ENCODE measurements at regions not wholly inside any gene's neighbourhood (a gene's known extent, or its start where the extent isn't known, plus 50 kb on each side); places are given as distances from the start of the nearest gene placed in this dataset.

DNA sequence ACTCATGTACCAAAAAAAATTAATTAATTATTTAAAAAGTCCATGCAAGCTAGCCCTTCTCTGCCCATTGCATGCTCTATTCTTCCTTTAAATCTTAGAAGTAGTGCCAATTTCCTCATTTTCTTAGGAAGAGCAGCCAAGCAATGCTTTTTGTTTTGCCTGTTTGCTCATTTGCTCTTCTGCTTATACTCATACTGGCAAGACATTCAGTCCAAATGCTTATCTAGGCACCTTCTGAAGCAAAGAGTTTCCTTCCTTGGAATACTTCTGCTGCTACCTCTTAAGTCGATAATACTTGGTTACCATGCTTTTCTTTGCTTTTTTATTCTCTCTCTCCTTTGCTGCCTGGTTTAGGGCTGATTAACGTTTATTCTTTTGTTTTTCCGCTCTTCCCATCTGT, 1318.3 kb downstream of the AACS start:
- no peaks in the 10 kb centered on the region for H3K27me3 Mint-ChIP-seq
- H3K9me3 Mint-ChIP-seq (ENCODE audit: low read depth) = peaks cover 16% of the 10 kb centered on the region
- H3K4me3 Mint-ChIP-seq = no peak overlapping the region
- no peaks in the 10 kb centered on the region for H3K36me3 Mint-ChIP-seq
- no peak overlapping the region for H3K27ac Mint-ChIP-seq
- no peaks in the 10 kb centered on the region for H3K4me1 Mint-ChIP-seq (ENCODE audit: low read depth)

DNA sequence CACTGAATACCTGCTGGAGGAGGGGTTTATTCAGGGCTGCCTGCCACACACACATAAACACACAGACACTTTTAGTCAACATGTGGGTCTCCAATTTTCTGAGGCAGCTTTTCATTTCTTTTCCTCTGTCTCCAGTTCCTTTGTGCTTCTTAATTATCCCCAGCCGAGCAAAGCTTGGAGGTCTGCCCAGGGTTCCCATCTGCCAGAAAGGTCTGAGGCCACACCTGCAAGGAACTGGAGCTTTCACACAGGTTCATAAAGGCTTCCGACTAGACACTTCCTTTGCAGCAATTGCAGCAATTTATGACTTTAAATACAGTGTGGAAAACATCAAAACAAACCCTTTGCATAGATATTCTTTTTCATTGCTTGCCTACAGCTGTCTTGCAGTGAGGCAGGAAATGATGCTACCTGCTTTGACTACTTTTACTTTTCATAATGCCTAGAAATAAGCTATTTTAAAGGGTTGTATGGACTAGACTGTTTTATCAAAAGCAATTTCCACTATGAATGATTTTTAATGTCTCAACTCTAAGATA, 1318.9 kb downstream of the AACS start:
- Mint-ChIP-seq H3K4me3 (no peak overlapping the region), H3K4me1 (ENCODE audit: low read depth) (no peaks in the 10 kb centered on the region), H3K27me3 (no peaks in the 10 kb centered on the region), H3K27ac (no peak overlapping the region), H3K9me3 (ENCODE audit: low read depth) (peaks cover 16% of the 10 kb centered on the region), H3K36me3 (no peaks in the 10 kb centered on the region)

DNA sequence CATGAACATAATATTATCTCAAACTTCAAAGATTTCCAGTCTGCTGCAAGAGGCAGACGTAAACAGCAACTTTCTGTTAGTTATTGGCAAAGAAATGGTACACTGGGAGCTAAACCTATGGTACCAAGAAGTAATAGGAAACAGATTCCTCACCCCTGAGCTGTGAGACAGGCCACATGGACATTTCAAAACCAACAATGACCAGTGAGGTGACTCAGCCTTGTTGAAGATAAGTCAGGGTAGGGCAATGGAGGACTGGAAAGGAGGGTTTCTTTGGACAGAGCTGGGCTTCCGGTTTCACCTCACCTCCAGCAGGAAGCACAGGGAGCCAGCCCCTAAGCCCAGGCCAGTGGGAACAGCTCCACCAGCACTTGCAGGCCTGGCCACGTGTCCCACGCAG, 1320.5 kb downstream of the AACS start:
- Mint-ChIP-seq H3K4me3 (no peak overlapping the region), H3K27me3 (no peaks in the 10 kb centered on the region), H3K9me3 (ENCODE audit: low read depth) (peaks cover 16% of the 10 kb centered on the region), H3K4me1 (ENCODE audit: low read depth) (no peaks in the 10 kb centered on the region), H3K36me3 (no peaks in the 10 kb centered on the region), H3K27ac (no peak overlapping the region)

DNA sequence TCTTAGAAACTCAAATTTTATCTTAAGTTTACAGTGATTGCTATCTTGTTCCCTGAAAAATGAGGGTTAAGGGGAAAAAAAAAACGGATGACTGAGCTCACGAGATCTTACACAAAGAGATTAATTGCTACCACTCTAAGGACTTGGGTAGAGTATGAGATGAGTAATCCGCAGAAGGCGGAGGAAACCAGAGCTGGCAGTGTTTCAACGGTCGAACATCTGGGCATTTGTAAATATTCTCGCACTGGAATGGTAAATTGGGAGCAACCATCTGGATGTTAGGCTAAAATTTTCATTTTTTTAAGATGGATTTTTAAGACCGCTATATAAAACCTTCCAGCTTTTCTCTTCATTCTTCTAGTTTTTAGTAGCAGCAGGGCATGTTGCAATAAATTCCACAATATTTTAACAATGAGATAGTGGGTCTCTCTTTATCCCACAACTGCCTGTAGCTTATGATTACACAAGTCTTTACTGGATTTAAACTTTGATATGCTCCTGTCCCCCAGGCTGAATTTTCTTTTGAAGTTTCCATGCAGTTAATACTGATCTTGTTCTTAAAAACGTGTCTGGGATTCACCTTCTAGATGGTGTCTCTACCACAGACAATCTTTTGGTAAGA, 1324.1 kb downstream of the AACS start:
- no peaks in the 10 kb centered on the region for H3K4me1 Mint-ChIP-seq (ENCODE audit: low read depth)
- no peaks in the 10 kb centered on the region for H3K9me3 Mint-ChIP-seq (ENCODE audit: low read depth)
- H3K27me3 Mint-ChIP-seq = no peaks in the 10 kb centered on the region
- no peak overlapping the region for H3K27ac Mint-ChIP-seq
- H3K4me3 Mint-ChIP-seq = no peak overlapping the region
- H3K36me3 Mint-ChIP-seq = no peaks in the 10 kb centered on the region

DNA sequence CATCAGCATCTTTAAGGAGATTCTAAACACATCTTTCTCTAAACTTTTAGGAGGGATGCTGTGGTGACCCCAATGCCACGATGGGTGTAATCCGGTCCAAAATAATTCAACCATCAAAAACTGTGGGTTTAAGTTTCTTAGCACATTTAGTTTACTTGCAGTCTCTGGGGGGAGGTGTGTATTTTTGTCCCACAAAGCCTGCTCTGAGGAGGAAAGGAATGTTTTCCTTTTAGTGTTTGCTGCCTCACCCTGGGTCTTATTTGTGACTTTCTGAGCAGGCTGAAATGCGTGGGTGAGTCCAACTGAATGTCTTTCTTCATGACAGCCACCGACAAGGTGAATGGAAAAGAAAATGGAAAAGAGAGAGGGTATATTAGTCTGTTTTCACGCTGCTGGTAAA, 1324.7 kb downstream of the AACS start:
- Mint-ChIP-seq H3K4me3 (no peak overlapping the region), H3K36me3 (no peaks in the 10 kb centered on the region), H3K4me1 (ENCODE audit: low read depth) (no peaks in the 10 kb centered on the region), H3K27me3 (no peaks in the 10 kb centered on the region), H3K27ac (no peak overlapping the region), H3K9me3 (ENCODE audit: low read depth) (no peaks in the 10 kb centered on the region)

DNA sequence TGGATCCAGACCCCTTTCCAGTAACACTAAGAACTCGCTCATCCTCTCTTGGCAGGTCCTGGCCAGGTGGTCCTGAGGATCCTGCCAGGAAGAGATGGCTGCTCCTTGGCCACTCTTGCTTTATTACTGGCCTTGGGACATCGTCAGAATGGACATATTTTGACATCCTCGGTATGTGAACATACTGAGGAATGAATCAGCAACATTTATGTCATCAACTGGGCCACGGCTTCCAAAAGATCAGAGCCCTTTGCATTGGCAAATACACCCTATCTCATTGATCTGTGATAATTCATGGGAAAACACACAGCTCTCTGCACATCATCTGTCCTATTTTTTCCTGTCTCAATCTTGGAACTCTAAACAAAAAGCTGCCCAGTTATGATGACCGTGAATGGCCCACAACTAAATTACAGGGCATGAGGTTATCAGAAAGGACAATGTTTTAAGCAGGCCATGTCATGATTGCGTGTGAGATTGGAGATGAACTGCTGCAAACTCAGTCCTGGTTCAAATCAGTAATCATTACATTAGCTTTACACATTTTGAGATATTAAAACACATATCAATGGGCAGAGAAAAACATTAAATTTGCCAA, 1325.8 kb downstream of the AACS start:
- Mint-ChIP-seq H3K27ac (no peak overlapping the region), H3K27me3 (no peaks in the 10 kb centered on the region), H3K9me3 (ENCODE audit: low read depth) (no peaks in the 10 kb centered on the region), H3K36me3 (no peaks in the 10 kb centered on the region), H3K4me3 (no peak overlapping the region), H3K4me1 (ENCODE audit: low read depth) (no peaks in the 10 kb centered on the region)

DNA sequence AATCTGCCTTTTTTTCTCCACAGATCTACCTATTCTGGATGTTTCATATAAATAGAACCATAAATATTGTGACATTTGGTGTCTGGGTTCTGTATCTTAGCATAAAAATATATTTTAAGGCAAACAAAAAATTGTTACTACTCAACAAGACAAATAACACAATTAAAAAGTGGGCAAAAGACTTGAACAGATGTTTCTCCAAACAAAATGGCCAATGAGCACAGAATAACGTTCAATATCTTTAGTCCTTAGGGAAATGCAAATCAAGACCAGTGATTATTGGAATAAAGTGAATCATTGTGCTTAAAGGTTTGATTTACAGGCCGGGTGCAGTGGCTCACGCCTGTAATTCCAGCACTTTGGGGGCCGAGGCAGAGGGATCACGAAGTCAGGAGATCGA, 1331.3 kb downstream of the AACS start:
- no peaks in the 10 kb centered on the region for H3K9me3 Mint-ChIP-seq (ENCODE audit: low read depth)

DNA sequence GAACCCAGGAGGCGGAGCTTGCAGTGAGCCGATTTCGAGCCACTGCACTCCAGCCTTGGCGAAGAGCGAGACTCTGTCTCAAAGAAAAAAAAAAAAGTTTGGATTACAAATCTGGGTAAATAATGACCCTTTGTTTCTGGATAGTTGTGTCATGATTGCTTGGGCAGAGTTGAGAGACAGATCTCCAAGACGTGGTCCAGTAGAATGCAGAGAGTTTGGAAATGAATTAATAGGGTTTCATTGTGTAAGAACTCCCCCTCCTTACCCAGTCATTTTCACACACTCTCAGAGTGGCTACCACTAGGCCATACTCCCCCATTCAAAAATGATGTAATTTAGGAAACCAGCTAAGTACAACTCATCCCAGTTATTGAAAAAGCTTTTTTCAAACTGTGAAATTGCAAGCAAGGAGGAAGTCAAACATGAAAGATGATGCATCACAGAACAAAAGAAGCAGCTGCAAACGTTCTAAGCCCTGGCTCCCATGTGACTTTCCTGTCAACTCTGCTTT, 1331.9 kb downstream of the AACS start:
- H3K9me3 Mint-ChIP-seq (ENCODE audit: low read depth) = no peaks in the 10 kb centered on the region

More for the DNA sequence above, 1331.3 kb downstream of the AACS start:
- Mint-ChIP-seq H3K27me3 (no peaks in the 10 kb centered on the region), H3K4me3 (no peak overlapping the region), H3K27ac (no peak overlapping the region), H3K4me1 (ENCODE audit: low read depth) (peaks cover 1% of the 10 kb centered on the region), H3K36me3 (no peaks in the 10 kb centered on the region)

DNA sequence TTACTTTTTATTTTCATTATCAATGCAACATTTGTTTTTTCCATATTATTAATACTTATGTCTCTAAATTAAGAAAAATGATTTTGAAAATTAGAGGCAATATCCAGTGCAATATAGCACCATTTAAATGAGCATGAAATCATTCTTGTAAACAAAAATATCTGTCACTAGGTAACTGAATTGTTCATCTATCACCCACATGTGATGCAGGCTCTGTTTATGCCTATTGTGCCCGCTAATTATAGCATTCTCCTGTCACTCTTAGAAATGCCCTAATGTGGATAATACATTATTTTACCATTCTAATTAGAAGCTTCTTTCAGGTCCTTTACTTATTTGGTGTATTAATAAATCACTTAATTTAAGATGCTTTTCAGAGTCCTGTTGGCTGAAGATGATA, 1332.4 kb downstream of the AACS start:
- no peak overlapping the region for H3K4me3 Mint-ChIP-seq
- H3K4me1 Mint-ChIP-seq (ENCODE audit: low read depth) = peaks cover 1% of the 10 kb centered on the region
- H3K36me3 Mint-ChIP-seq = no peaks in the 10 kb centered on the region
- no peak overlapping the region for H3K27ac Mint-ChIP-seq
- H3K9me3 Mint-ChIP-seq (ENCODE audit: low read depth) = no peaks in the 10 kb centered on the region
- no peaks in the 10 kb centered on the region for H3K27me3 Mint-ChIP-seq

More for the DNA sequence above, 1331.9 kb downstream of the AACS start:
- Mint-ChIP-seq H3K27ac (no peak overlapping the region), H3K4me1 (ENCODE audit: low read depth) (peaks cover 1% of the 10 kb centered on the region), H3K4me3 (no peak overlapping the region), H3K27me3 (no peaks in the 10 kb centered on the region), H3K36me3 (no peaks in the 10 kb centered on the region)

DNA sequence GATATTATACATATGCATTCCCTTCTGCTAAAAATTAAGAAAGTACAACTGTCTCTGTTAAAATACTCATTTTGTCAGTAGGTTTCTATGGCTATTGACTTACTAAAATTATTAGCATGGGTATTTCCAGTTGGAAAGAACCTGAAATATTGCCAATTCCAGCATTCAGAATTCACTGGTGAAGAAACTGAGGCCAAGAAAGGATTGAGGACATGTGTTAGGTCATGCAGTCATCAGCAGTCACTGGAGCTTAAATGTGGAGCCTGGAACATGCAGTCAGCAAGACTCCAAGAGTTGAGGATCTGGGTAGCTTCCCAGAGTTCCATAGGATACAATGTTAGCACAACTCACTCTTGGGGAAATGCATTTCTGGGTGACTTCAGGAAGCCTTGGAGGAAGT, 1335.6 kb downstream of the AACS start:
- Mint-ChIP-seq H3K27ac (no peak overlapping the region), H3K9me3 (ENCODE audit: low read depth) (no peaks in the 10 kb centered on the region), H3K4me1 (ENCODE audit: low read depth) (peaks cover 1% of the 10 kb centered on the region), H3K36me3 (no peaks in the 10 kb centered on the region), H3K4me3 (no peak overlapping the region), H3K27me3 (no peaks in the 10 kb centered on the region)

DNA sequence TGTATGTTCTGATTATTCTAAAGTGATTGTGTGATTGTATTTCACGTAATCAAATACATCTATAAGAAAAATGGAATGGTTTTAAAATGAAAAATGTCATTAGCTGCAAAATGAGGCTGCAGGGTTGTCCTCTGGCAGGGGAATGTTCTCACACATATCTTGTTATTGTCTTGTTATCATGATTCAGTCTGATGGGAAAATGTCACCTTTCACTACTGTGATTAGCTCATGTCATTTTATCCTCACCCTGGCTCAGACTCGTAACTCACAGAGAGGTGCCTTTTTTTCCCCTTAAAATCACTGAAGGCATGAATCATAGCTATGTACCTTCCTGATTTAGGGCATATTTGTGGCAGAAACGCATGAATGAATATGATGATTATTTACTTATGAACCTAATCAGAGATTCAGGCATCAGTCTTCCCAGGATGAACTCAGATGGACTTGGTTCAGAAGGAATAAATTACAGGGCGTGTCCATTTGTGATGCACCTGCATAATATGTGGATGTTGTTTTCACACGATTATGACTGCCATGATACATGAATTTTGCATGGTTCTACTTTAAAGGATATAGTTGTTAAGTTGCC, 1339.2 kb downstream of the AACS start:
- Mint-ChIP-seq H3K27me3 (no peaks in the 10 kb centered on the region), H3K9me3 (ENCODE audit: low read depth) (no peaks in the 10 kb centered on the region), H3K36me3 (no peaks in the 10 kb centered on the region), H3K4me1 (ENCODE audit: low read depth) (no peaks in the 10 kb centered on the region), H3K4me3 (no peak overlapping the region), H3K27ac (no peak overlapping the region)

DNA sequence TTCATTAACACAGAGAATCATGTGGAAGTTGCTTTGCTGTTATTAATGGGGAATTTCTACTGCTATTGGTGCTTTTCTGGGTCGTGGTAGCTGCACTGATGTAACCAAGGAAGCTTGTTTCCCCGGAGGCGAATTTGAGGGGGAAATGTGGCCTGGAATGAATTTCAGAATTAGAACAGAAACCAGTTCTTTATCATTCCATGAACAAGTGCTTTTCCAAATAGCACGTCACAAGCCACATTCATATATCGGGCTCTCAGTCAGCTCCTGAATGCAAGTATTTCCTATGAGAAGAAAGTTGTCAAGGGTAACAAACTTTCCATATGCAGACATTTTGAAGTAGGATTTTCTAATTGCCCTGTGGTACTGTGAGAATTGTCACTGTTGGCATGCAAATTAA, 1353.2 kb downstream of the AACS start:
- H3K27me3 Mint-ChIP-seq = no peaks in the 10 kb centered on the region
- no peak overlapping the region for H3K4me3 Mint-ChIP-seq
- H3K36me3 Mint-ChIP-seq = no peaks in the 10 kb centered on the region
- peaks cover 4% of the 10 kb centered on the region for H3K9me3 Mint-ChIP-seq (ENCODE audit: low read depth)
- no peaks in the 10 kb centered on the region for H3K4me1 Mint-ChIP-seq (ENCODE audit: low read depth)
- no peak overlapping the region for H3K27ac Mint-ChIP-seq

DNA sequence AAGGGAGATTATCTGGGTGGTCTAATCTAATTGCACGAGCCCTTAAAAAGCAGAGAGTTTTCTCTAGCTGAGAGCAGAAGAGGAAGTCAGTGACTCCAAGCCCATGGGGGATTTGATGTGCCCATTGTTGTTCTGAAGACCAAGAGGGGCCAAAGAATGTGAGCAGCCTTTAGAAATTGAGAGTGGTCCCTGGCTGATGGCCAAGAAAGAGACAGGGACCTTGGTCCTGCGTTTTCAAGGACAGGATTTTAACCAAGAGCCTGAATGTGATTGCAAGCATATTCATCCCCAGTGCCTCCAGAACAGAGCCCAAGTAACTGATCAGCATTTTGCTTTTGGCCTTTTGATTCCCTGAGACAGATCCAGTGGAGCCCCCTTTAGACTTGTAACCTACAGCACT, 1353.9 kb downstream of the AACS start:
- Mint-ChIP-seq H3K4me1 (ENCODE audit: low read depth) (no peaks in the 10 kb centered on the region), H3K36me3 (no peaks in the 10 kb centered on the region), H3K27me3 (no peaks in the 10 kb centered on the region), H3K9me3 (ENCODE audit: low read depth) (peaks cover 4% of the 10 kb centered on the region), H3K27ac (no peak overlapping the region), H3K4me3 (no peak overlapping the region)

DNA sequence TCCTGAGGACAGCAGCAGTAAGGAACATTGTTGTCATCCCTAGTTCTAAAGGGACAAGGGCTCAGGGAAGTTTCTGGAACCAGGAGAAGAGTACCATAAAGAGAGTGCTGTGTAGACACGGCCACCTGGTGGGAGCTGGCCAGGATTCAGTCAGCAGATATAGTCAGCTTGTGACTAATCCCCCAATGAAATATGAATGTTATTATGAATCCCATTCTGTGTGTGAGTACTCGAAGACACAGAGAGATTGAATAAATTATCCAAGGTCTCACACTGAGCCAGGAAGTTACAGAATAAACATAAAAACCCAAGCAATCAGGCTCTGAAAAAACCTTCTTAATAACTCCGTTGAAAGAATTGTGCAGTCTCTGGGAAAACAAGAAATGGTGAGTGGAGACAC, 1359.5 kb downstream of the AACS start:
- Mint-ChIP-seq H3K4me1 (ENCODE audit: low read depth) (no peaks in the 10 kb centered on the region), H3K27ac (no peak overlapping the region), H3K9me3 (ENCODE audit: low read depth) (peaks cover 4% of the 10 kb centered on the region), H3K27me3 (no peaks in the 10 kb centered on the region), H3K4me3 (no peak overlapping the region), H3K36me3 (no peaks in the 10 kb centered on the region)

DNA sequence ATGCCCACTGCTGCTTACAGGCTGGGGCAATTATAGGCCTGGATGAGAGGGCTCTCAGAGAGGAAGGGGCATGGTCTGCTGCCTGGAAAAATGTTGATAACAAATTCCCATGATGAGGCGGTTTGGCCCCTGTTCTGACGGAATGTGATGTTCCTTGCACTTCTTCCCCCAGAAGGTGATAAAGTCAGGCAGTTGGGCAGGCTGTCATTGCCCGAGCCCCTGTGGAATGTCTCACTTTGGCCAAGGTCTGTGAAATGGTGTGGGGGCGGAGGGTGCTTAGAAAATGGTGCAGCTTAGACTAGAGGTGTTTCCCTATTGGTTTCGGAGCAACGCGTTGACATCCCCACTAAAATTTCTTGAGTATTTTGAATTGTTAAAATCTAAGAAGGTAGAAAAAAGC, 1360.0 kb downstream of the AACS start:
- Mint-ChIP-seq H3K9me3 (ENCODE audit: low read depth) (peaks cover 4% of the 10 kb centered on the region), H3K36me3 (no peaks in the 10 kb centered on the region), H3K4me3 (no peak overlapping the region), H3K27me3 (no peaks in the 10 kb centered on the region), H3K27ac (no peak overlapping the region), H3K4me1 (ENCODE audit: low read depth) (no peaks in the 10 kb centered on the region)
